ENCODE measurements at regions not wholly inside any gene's neighbourhood (a gene's known extent, or its start where the extent isn't known, plus 50 kb on each side); places are given as distances from the start of the nearest gene placed in this dataset.

GRCh38 chr2:51698021-51698420 is 666.1 kb upstream of the NRXN1 start:
- no peaks in the 10 kb centered on the region for H3K27me3 Mint-ChIP-seq
- H3K4me3 Mint-ChIP-seq, result no peak overlapping the region
- H3K9me3 Mint-ChIP-seq, result peaks cover 7 to 8% of the 10 kb centered on the region in 2 donors
- DNase-seq, result no peak
- ATAC-seq (replicated peaks), result no peak
- H3K4me1 Mint-ChIP-seq (ENCODE audit: low read depth in 2 of 2), result no peaks in the 10 kb centered on the region
- H3K36me3 Mint-ChIP-seq (ENCODE audit: insufficient read depth), result no peaks in the 10 kb centered on the region
- no peak overlapping the region for H3K27ac Mint-ChIP-seq

GRCh38 chr2:51697095-51697494 is 665.2 kb upstream of the NRXN1 start:
- Mint-ChIP-seq H3K36me3 (ENCODE audit: insufficient read depth) (no peaks in the 10 kb centered on the region), H3K27me3 (no peaks in the 10 kb centered on the region), H3K4me1 (ENCODE audit: low read depth in 2 of 2) (no peaks in the 10 kb centered on the region), H3K4me3 (no peak overlapping the region), H3K9me3 (peaks cover 5 to 9% of the 10 kb centered on the region in 2 donors), H3K27ac (no peak overlapping the region)
- DNase-seq, result no peak
- no peak for ATAC-seq (replicated peaks)

- no peaks in the 10 kb centered on the region for H3K27me3 Mint-ChIP-seq
- H3K4me3 Mint-ChIP-seq, result no peak overlapping the region
- DNase-seq, result no peak
- H3K27ac Mint-ChIP-seq, result no peak overlapping the region
- ATAC-seq (replicated peaks), result no peak
- no peaks in the 10 kb centered on the region for H3K4me1 Mint-ChIP-seq (ENCODE audit: low read depth in 2 of 2)
- H3K36me3 Mint-ChIP-seq (ENCODE audit: insufficient read depth), result no peaks in the 10 kb centered on the region
- H3K9me3 Mint-ChIP-seq, result peaks cover 5 to 9% of the 10 kb centered on the region in 2 donors
Observed at GRCh38 chr2:51695531-51695930, 663.6 kb upstream of the NRXN1 start.

- ATAC-seq (replicated peaks) (no peak), DNase-seq (no peak)
- Mint-ChIP-seq H3K9me3 (peaks cover 5 to 9% of the 10 kb centered on the region in 2 donors), H3K4me1 (ENCODE audit: low read depth in 2 of 2) (no peaks in the 10 kb centered on the region), H3K36me3 (ENCODE audit: insufficient read depth) (no peaks in the 10 kb centered on the region), H3K27me3 (no peaks in the 10 kb centered on the region), H3K4me3 (no peak overlapping the region), H3K27ac (no peak overlapping the region)
Observed at GRCh38 chr2:51693640-51694039, 661.7 kb upstream of the NRXN1 start.

- H3K4me1 Mint-ChIP-seq (ENCODE audit: low read depth in 2 of 2), result no peaks in the 10 kb centered on the region
- H3K9me3 Mint-ChIP-seq, result peaks cover 2 to 10% of the 10 kb centered on the region in 2 donors
- H3K36me3 Mint-ChIP-seq (ENCODE audit: insufficient read depth), result no peaks in the 10 kb centered on the region
- DNase-seq (no peak), ATAC-seq (replicated peaks) (no peak)
- H3K27ac Mint-ChIP-seq, result no peak overlapping the region
- no peak overlapping the region for H3K4me3 Mint-ChIP-seq
- H3K27me3 Mint-ChIP-seq, result no peaks in the 10 kb centered on the region
Observed at GRCh38 chr2:51681854-51682253, 649.9 kb upstream of the NRXN1 start.

GRCh38 chr2:51673628-51674027 is 641.7 kb upstream of the NRXN1 start:
- no peak overlapping the region for H3K4me3 Mint-ChIP-seq
- H3K4me1 Mint-ChIP-seq (ENCODE audit: low read depth in 2 of 2), result no peaks in the 10 kb centered on the region
- DNase-seq (no peak), ATAC-seq (replicated peaks) (no peak)
- no peaks in the 10 kb centered on the region for H3K27me3 Mint-ChIP-seq
- peaks cover 0 to 6% of the 10 kb centered on the region in 2 donors for H3K9me3 Mint-ChIP-seq
- no peaks in the 10 kb centered on the region for H3K36me3 Mint-ChIP-seq (ENCODE audit: insufficient read depth)
- no peak overlapping the region for H3K27ac Mint-ChIP-seq

- Mint-ChIP-seq H3K27ac (no peak overlapping the region), H3K27me3 (no peaks in the 10 kb centered on the region), H3K4me3 (no peak overlapping the region), H3K9me3 (peaks cover 7 to 8% of the 10 kb centered on the region in 2 donors), H3K36me3 (ENCODE audit: insufficient read depth) (no peaks in the 10 kb centered on the region), H3K4me1 (ENCODE audit: low read depth in 2 of 2) (no peaks in the 10 kb centered on the region)
- DNase-seq (no peak), ATAC-seq (replicated peaks) (no peak)
Observed at GRCh38 chr2:51667679-51668078, 635.7 kb upstream of the NRXN1 start.

GRCh38 chr2:51662187-51662586 is 630.3 kb upstream of the NRXN1 start:
- H3K27me3 Mint-ChIP-seq, result no peaks in the 10 kb centered on the region
- H3K9me3 Mint-ChIP-seq, result peaks cover 7 to 11% of the 10 kb centered on the region in 2 donors
- H3K27ac Mint-ChIP-seq, result no peak overlapping the region
- ATAC-seq (replicated peaks), result no peak
- DNase-seq, result no peak
- no peaks in the 10 kb centered on the region for H3K4me1 Mint-ChIP-seq (ENCODE audit: low read depth in 2 of 2)
- no peaks in the 10 kb centered on the region for H3K36me3 Mint-ChIP-seq (ENCODE audit: insufficient read depth)
- no peak overlapping the region for H3K4me3 Mint-ChIP-seq

- DNase-seq, result no peak
- Mint-ChIP-seq H3K36me3 (ENCODE audit: insufficient read depth) (no peaks in the 10 kb centered on the region), H3K27me3 (no peaks in the 10 kb centered on the region), H3K4me1 (ENCODE audit: low read depth in 2 of 2) (no peaks in the 10 kb centered on the region), H3K27ac (no peak overlapping the region), H3K4me3 (no peak overlapping the region), H3K9me3 (peaks cover 0 to 6% of the 10 kb centered on the region in 2 donors)
- no peak for ATAC-seq (replicated peaks)
Observed at GRCh38 chr2:51657849-51658248, 625.9 kb upstream of the NRXN1 start.

- H3K36me3 Mint-ChIP-seq (ENCODE audit: insufficient read depth), result no peaks in the 10 kb centered on the region
- no peak for DNase-seq
- H3K9me3 Mint-ChIP-seq, result peaks cover 0 to 1% of the 10 kb centered on the region in 2 donors
- no peak overlapping the region for H3K27ac Mint-ChIP-seq
- H3K4me3 Mint-ChIP-seq, result no peak overlapping the region
- no peak for ATAC-seq (replicated peaks)
- H3K27me3 Mint-ChIP-seq, result no peaks in the 10 kb centered on the region
- H3K4me1 Mint-ChIP-seq (ENCODE audit: low read depth in 2 of 2), result no peaks in the 10 kb centered on the region
Observed at GRCh38 chr2:51650769-51651168, 618.8 kb upstream of the NRXN1 start.

- Mint-ChIP-seq H3K4me3 (no peak overlapping the region), H3K4me1 (ENCODE audit: low read depth in 2 of 2) (no peaks in the 10 kb centered on the region), H3K27me3 (no peaks in the 10 kb centered on the region), H3K27ac (no peak overlapping the region), H3K9me3 (peaks cover 0 to 1% of the 10 kb centered on the region in 2 donors), H3K36me3 (ENCODE audit: insufficient read depth) (no peaks in the 10 kb centered on the region)
- DNase-seq (no peak), ATAC-seq (replicated peaks) (no peak)
Observed at GRCh38 chr2:51649366-51649765, 617.4 kb upstream of the NRXN1 start.

- H3K27ac Mint-ChIP-seq, result no peak overlapping the region
- no peak for DNase-seq
- no peak overlapping the region for H3K4me3 Mint-ChIP-seq
- H3K9me3 Mint-ChIP-seq, result peaks cover 0 to 16% of the 10 kb centered on the region in 2 donors
- ATAC-seq (replicated peaks), result no peak
- H3K27me3 Mint-ChIP-seq, result no peaks in the 10 kb centered on the region
- H3K4me1 Mint-ChIP-seq (ENCODE audit: low read depth in 2 of 2), result no peaks in the 10 kb centered on the region
- H3K36me3 Mint-ChIP-seq (ENCODE audit: insufficient read depth), result no peaks in the 10 kb centered on the region
Observed at GRCh38 chr2:51638811-51639210, 606.9 kb upstream of the NRXN1 start.

GRCh38 chr2:51633073-51633472 is 601.1 kb upstream of the NRXN1 start:
- H3K27me3 Mint-ChIP-seq, result no peaks in the 10 kb centered on the region
- no peak for DNase-seq
- H3K36me3 Mint-ChIP-seq (ENCODE audit: insufficient read depth), result no peaks in the 10 kb centered on the region
- H3K27ac Mint-ChIP-seq, result no peak overlapping the region
- no peaks in the 10 kb centered on the region for H3K4me1 Mint-ChIP-seq (ENCODE audit: low read depth in 2 of 2)
- no peak overlapping the region for H3K4me3 Mint-ChIP-seq
- ATAC-seq (replicated peaks), result no peak
- peaks cover 3 to 10% of the 10 kb centered on the region in 2 donors for H3K9me3 Mint-ChIP-seq

- Mint-ChIP-seq H3K4me3 (no peak overlapping the region), H3K4me1 (ENCODE audit: low read depth in 2 of 2) (no peaks in the 10 kb centered on the region), H3K36me3 (ENCODE audit: insufficient read depth) (no peaks in the 10 kb centered on the region), H3K27ac (no peak overlapping the region), H3K9me3 (peaks cover 3 to 6% of the 10 kb centered on the region in 2 donors), H3K27me3 (no peaks in the 10 kb centered on the region)
- DNase-seq, result no peak
- no peak for ATAC-seq (replicated peaks)
Observed at GRCh38 chr2:51629406-51629805, 597.5 kb upstream of the NRXN1 start.

- ATAC-seq (replicated peaks), result no peak
- Mint-ChIP-seq H3K4me3 (no peak overlapping the region), H3K9me3 (peaks cover under 1 to 3% of the 10 kb centered on the region in 2 donors), H3K4me1 (ENCODE audit: low read depth in 2 of 2) (no peaks in the 10 kb centered on the region), H3K36me3 (ENCODE audit: insufficient read depth) (no peaks in the 10 kb centered on the region), H3K27ac (no peak overlapping the region), H3K27me3 (no peaks in the 10 kb centered on the region)
- no peak for DNase-seq
Observed at GRCh38 chr2:51628917-51629316, 597.0 kb upstream of the NRXN1 start.

All from effector memory CD8-positive, alpha-beta T cell (primary cell).